ENCODE measurements at regions not wholly inside any gene's neighbourhood (a gene's known extent, or its start where the extent isn't known, plus 50 kb on each side); places are given as distances from the start of the nearest gene placed in this dataset.

DNA sequence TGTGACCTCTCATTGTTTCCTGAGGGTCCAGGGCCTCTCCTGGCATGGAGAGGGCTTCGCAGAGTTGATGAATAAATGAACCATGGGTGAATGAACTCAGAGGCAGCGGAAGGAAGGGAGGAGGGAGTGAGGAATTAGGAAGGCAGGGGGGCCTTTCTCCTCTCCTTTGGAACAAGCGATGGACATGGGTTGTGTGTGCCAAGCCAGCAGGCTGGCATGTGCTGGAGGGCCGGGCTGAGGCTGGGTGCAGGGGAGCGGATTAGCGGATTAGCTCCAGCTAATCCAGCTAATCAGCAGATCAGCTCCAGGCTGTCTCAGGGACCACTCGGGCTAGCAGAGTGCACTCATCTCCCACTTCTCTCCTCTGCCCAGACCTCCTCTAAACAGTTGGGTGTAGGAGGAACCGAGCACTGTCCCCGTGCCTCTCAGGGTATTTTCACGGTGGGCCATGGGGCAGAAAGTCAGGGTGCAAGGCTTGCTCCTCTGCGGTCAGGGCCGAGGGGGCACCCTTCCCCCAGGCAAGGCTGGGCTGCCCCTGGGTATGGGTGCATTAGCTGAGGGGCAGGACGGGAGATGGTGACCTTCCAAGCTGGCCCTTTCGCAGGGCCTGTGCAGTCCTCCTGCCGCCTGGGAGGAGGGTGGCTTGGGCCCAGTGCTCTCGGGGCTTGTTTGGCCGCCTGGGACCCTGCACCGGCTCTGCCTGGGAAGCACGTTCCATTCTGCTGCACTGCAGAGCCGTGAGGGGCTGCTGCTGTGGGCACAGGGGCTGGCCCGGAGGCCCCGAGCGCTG lies 120.3 kb upstream of the B3GAT1 start:
- no peak for FAIRE-seq
- no peaks in the 10 kb centered on the region for H3K36me3 ChIP-seq (ENCODE audit: control insufficient read depth in 2 of 3, insufficient read depth in 3 of 3, low read length in 3 of 3)
- H3K9me3 ChIP-seq (ENCODE audit: control insufficient read depth in 2 of 3, insufficient read depth in 1 of 3, low read length in 3 of 3) = no peaks in the 10 kb centered on the region
- H3K4me3 ChIP-seq (ENCODE audit: low read length in 3 of 3) = no peak overlapping the region
- no peak overlapping the region for H3K9ac ChIP-seq (ENCODE audit: low read length in 3 of 3)
- intact Hi-C loops (cut with DNase I) = no loop called here
- no peak overlapping the region for H3K27ac ChIP-seq (ENCODE audit: low read depth in 2 of 2, low read length in 2 of 2)
- DNase-seq = peak in 3 of 5 donors; percentile 18 to 62 (median 27)
- TF ChIP-seq, protein P1, sequence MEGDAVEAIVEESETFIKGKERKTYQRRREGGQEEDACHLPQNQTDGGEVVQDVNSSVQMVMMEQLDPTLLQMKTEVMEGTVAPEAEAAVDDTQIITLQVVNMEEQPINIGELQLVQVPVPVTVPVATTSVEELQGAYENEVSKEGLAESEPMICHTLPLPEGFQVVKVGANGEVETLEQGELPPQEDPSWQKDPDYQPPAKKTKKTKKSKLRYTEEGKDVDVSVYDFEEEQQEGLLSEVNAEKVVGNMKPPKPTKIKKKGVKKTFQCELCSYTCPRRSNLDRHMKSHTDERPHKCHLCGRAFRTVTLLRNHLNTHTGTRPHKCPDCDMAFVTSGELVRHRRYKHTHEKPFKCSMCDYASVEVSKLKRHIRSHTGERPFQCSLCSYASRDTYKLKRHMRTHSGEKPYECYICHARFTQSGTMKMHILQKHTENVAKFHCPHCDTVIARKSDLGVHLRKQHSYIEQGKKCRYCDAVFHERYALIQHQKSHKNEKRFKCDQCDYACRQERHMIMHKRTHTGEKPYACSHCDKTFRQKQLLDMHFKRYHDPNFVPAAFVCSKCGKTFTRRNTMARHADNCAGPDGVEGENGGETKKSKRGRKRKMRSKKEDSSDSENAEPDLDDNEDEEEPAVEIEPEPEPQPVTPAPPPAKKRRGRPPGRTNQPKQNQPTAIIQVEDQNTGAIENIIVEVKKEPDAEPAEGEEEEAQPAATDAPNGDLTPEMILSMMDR (IDR thresholded peaks at IDR 0.05; ENCODE audit: borderline replicate concordance, extremely low read depth, insufficient read depth) = no peak
- H3K27me3 ChIP-seq (ENCODE audit: control insufficient read depth, insufficient read depth, low read length) = no peaks in the 10 kb centered on the region
- H3K4me1 ChIP-seq (ENCODE audit: control insufficient read depth in 2 of 3, insufficient read depth in 2 of 3, low read depth in 1 of 3, low read length in 3 of 3) = no peaks in the 10 kb centered on the region

DNA sequence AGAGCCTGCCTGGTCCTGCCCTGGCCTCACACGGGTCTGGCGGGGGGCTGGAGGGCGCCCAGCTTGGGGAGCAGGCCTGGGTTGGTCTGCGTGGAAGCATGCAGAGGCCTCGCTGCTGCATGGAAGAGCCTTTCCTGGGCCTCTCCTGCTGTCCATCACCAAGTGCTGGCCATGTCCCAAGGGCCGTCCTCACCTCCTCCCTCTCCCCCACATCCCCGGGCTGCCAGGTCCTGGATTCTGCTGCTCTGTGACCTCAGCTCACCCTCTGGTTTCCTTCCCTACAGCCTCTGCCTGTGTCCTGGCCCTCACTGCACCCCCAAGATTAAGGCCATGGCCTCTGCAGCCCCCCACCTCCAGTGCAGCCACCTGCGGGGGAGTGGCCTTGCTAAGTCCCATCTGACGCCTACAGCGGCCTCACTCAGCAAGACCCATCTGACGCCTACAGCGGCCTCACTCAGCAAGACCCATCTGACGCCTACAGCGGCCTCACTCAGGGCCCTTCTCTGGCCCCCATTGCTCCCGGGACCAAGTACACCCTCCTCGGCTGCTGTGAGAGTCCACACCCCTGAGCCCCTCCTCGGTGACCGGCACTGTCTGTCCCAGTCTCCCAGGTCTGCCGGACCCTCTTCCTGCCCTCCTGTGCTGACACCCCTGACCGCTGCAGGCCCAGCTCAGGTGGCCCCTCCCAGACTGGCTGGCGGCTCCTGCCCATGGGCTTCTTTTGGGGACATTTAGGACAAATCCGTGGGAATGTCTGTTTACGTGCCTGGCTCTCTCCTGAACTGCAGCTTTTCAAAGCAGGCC lies 119.5 kb upstream of the B3GAT1 start:
- no peak overlapping the region for H3K27ac ChIP-seq (ENCODE audit: low read depth in 2 of 2, low read length in 2 of 2)
- intact Hi-C loops (cut with DNase I) = no loop called here
- TF ChIP-seq, protein P1 (IDR thresholded peaks at IDR 0.05; ENCODE audit: borderline replicate concordance, extremely low read depth, insufficient read depth) = no peak
- H3K27me3 ChIP-seq (ENCODE audit: control insufficient read depth, insufficient read depth, low read length) = no peaks in the 10 kb centered on the region
- no peaks in the 10 kb centered on the region for H3K9me3 ChIP-seq (ENCODE audit: control insufficient read depth in 2 of 3, insufficient read depth in 1 of 3, low read length in 3 of 3)
- H3K36me3 ChIP-seq (ENCODE audit: control insufficient read depth in 2 of 3, insufficient read depth in 3 of 3, low read length in 3 of 3) = no peaks in the 10 kb centered on the region
- no peak overlapping the region for H3K9ac ChIP-seq (ENCODE audit: low read length in 3 of 3)
- no peaks in the 10 kb centered on the region for H3K4me1 ChIP-seq (ENCODE audit: control insufficient read depth in 2 of 3, insufficient read depth in 2 of 3, low read depth in 1 of 3, low read length in 3 of 3)
- FAIRE-seq (no peak), DNase-seq (peak in 4 of 5 donors; percentile 7 to 71 (median 22))
- H3K4me3 ChIP-seq (ENCODE audit: low read length in 3 of 3) = no peak overlapping the region

DNA sequence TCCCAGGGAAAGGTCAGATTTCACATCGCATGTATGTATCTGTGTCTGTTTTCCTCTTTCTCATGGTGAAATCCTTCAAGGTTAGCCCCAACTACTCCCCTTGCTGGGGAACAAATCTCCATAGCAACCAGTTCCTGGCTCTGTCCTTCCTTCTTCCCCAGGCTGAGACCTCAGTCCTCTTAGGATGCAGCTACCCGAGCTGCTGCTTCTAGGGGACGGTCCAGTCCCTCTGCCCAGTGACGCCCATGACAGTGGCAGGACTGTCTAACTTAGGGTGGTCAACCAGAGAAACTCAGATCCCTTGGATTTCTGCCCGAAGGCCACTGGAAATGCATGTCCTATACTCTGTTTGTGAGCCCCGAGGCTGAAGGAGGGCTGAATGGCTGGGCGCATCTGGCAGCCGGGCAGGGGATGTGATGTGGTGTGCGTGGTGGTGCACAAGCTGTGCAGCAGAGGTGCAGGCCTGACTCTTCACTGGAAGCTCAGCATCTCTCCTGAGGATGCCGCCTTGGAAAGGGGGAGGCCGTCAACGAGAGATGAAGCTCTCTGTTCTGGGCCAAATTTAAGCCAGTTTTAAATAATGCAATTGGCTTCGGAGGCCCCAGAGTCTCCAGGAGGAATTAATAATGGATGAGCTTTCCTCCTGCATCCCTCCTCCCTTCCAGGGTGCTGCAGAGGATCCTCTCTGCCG lies 118.7 kb upstream of the B3GAT1 start:
- Histone ChIP-seq H3K9me3 (ENCODE audit: control insufficient read depth in 2 of 3, insufficient read depth in 1 of 3, low read length in 3 of 3) (no peaks in the 10 kb centered on the region), H3K4me1 (ENCODE audit: control insufficient read depth in 2 of 3, insufficient read depth in 2 of 3, low read depth in 1 of 3, low read length in 3 of 3) (no peaks in the 10 kb centered on the region), H3K36me3 (ENCODE audit: control insufficient read depth in 2 of 3, insufficient read depth in 3 of 3, low read length in 3 of 3) (no peaks in the 10 kb centered on the region), H3K27ac (ENCODE audit: low read depth in 2 of 2, low read length in 2 of 2) (no peak overlapping the region), H3K9ac (ENCODE audit: low read length in 3 of 3) (no peak overlapping the region), H3K4me3 (ENCODE audit: low read length in 3 of 3) (no peak overlapping the region), H3K27me3 (ENCODE audit: control insufficient read depth, insufficient read depth, low read length) (no peaks in the 10 kb centered on the region)
- DNase-seq (peak in 3 of 5 donors; percentile 8 to 39 (median 28)), FAIRE-seq (no peak)
- TF ChIP-seq, protein P1 (IDR thresholded peaks at IDR 0.05; ENCODE audit: borderline replicate concordance, extremely low read depth, insufficient read depth) = no peak
- intact Hi-C loops (cut with DNase I) = no loop called here
